Astrocyte (in vitro differentiated cells and primary cell): ENCODE measurements at regions not wholly inside any gene's neighbourhood (a gene's known extent, or its start where the extent isn't known, plus 50 kb on each side); places are given as distances from the start of the nearest gene placed in this dataset.
"Not testable (repeated sequence)": the region's sequence is repeated elsewhere in the genome, so short reads cannot be mapped to it uniquely, and the experiment has no call there.

Source experiments
- DNase-seq: peaks from one replicate; pipeline ENCODE4 v3.0.0-alpha.2; 2010; ENCODE audit warnings: low read depth
- FAIRE-seq: peaks from 2 replicates; lab custom pipeline; 2011; peaks lifted over from hg19 to GRCh38; lab: Jason Lieb, UNC
- H2AFZ ChIP-seq: 2 replicates; pipeline ENCODE4 v1.6.0; 2012; ENCODE audit warnings: low read depth, low read length, inconsistent platforms
- H3K27ac ChIP-seq: 2 replicates; pipeline ENCODE4 v1.5.1; 2011; ENCODE audit warnings: low read depth, low read length, inconsistent platforms
- H3K27me3 ChIP-seq: 2 replicates; pipeline ENCODE4 v1.6.0; 2011; ENCODE audit warnings: low read length, inconsistent platforms; ENCODE audit not compliant: insufficient read depth
- H3K36me3 ChIP-seq: 2 replicates; pipeline ENCODE4 v1.5.1; 2011; ENCODE audit warnings: low read length, inconsistent platforms; ENCODE audit not compliant: insufficient read depth
- H3K4me1 ChIP-seq: 2 replicates; pipeline ENCODE4 v1.5.1; 2011; ENCODE audit warnings: low read length, inconsistent platforms; ENCODE audit not compliant: insufficient read depth
- H3K4me2 ChIP-seq: 2 replicates; pipeline ENCODE4 v1.6.0; 2012; ENCODE audit warnings: low read length, inconsistent platforms
- H3K4me3 ChIP-seq: 2 replicates; pipeline ENCODE4 v1.5.1; 2011; ENCODE audit warnings: low read depth, mild to moderate bottlenecking, low read length, inconsistent platforms; ENCODE audit not compliant: insufficient read depth
- H3K79me2 ChIP-seq: 2 replicates; pipeline ENCODE4 v1.6.0; 2012; ENCODE audit warnings: mild to moderate bottlenecking, low read length, inconsistent platforms; ENCODE audit not compliant: insufficient read depth
- H3K9ac ChIP-seq: 2 replicates; pipeline ENCODE4 v1.6.0; 2012; ENCODE audit warnings: mild to moderate bottlenecking, low read length, inconsistent platforms
- H3K9me3 ChIP-seq: 2 replicates; pipeline ENCODE4 v1.5.1; 2012; ENCODE audit warnings: low read depth, mild to moderate bottlenecking, low read length, inconsistent platforms; ENCODE audit not compliant: insufficient read depth
- H4K20me1 ChIP-seq: 2 replicates; pipeline ENCODE4 v1.6.0; 2012; ENCODE audit warnings: low read length, inconsistent platforms; ENCODE audit not compliant: insufficient read depth
- H3K27ac Mint-ChIP-seq: one replicate; pipeline ENCODE4 v1.8.0; 2021; ENCODE audit warnings: mild to moderate bottlenecking, mixed read lengths; ENCODE audit not compliant: unreplicated experiment
- H3K27me3 Mint-ChIP-seq: one replicate; pipeline ENCODE4 v1.8.0; 2021; ENCODE audit warnings: low read depth, mixed read lengths; ENCODE audit not compliant: unreplicated experiment
- H3K36me3 Mint-ChIP-seq: one replicate; pipeline ENCODE4 v1.8.0; 2021; ENCODE audit warnings: low read depth, mixed read lengths; ENCODE audit not compliant: unreplicated experiment
- H3K4me1 Mint-ChIP-seq: one replicate; pipeline ENCODE4 v1.8.0; 2021; ENCODE audit warnings: low read depth, mixed read lengths; ENCODE audit not compliant: unreplicated experiment
- H3K4me3 Mint-ChIP-seq: one replicate; pipeline ENCODE4 v1.8.0; 2021; ENCODE audit warnings: mild to moderate bottlenecking, moderate library complexity, mixed read lengths; ENCODE audit not compliant: unreplicated experiment
- H3K9me3 Mint-ChIP-seq: one replicate; pipeline ENCODE4 v1.8.0; 2021; ENCODE audit warnings: mild to moderate bottlenecking, mixed read lengths; ENCODE audit not compliant: unreplicated experiment
- EZH2 ChIP-seq: IDR thresholded peaks from 2 replicates; pipeline ENCODE4 v1.6.1; 2012; ENCODE audit warnings: mild to moderate bottlenecking, low read length, inconsistent platforms; ENCODE audit not compliant: insufficient read depth
- TF ChIP-seq, protein P1 (sequence below): IDR thresholded peaks from 2 replicates; pipeline ENCODE4 v1.5.1; 2011; ENCODE audit warnings: low read depth, mild to moderate bottlenecking, inconsistent platforms, low read length, moderate library complexity; ENCODE audit not compliant: insufficient read depth

DNA sequence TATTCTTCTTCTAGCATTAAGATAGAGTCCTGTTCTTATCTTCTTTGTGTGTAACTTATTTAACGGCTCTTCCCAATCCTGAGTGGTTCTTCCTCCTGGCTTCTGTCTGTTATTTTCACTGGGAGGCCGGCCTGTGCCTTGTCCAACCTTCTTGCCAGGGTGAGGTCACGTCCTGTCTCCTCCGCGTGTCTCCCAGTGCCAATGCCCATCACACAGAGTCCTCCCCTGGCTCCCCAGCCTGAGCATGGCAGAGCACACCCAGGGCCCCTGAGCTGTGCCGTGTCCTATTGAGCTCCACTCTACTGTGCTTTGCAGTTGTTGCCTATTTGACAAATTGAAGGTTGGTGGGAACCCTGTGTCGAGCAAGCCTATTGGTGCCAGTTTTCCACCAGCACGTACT lies 487.3 kb downstream of the BRD1 start:
- H3K79me2 ChIP-seq, result no peaks in the 10 kb centered on the region
- H3K9me3 ChIP-seq, result no peaks in the 10 kb centered on the region
- H3K36me3 ChIP-seq, result no peaks in the 10 kb centered on the region
- Mint-ChIP-seq H3K27me3 (peaks cover 27% of the 10 kb centered on the region), H3K36me3 (no peaks in the 10 kb centered on the region), H3K27ac (no peak overlapping the region), H3K4me3 (no peak overlapping the region), H3K4me1 (no peaks in the 10 kb centered on the region), H3K9me3 (peaks cover 5% of the 10 kb centered on the region)
- DNase-seq (no peak), FAIRE-seq (no peak)
- H4K20me1 ChIP-seq, result no peaks in the 10 kb centered on the region
- TF ChIP-seq EZH2, result no peak
- TF ChIP-seq, protein P1, sequence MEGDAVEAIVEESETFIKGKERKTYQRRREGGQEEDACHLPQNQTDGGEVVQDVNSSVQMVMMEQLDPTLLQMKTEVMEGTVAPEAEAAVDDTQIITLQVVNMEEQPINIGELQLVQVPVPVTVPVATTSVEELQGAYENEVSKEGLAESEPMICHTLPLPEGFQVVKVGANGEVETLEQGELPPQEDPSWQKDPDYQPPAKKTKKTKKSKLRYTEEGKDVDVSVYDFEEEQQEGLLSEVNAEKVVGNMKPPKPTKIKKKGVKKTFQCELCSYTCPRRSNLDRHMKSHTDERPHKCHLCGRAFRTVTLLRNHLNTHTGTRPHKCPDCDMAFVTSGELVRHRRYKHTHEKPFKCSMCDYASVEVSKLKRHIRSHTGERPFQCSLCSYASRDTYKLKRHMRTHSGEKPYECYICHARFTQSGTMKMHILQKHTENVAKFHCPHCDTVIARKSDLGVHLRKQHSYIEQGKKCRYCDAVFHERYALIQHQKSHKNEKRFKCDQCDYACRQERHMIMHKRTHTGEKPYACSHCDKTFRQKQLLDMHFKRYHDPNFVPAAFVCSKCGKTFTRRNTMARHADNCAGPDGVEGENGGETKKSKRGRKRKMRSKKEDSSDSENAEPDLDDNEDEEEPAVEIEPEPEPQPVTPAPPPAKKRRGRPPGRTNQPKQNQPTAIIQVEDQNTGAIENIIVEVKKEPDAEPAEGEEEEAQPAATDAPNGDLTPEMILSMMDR, result no peak
- H3K27me3 ChIP-seq, result no peaks in the 10 kb centered on the region
- no peak overlapping the region for H3K4me3 ChIP-seq
- H3K4me1 ChIP-seq, result no peaks in the 10 kb centered on the region
- H3K27ac ChIP-seq, result no peak overlapping the region
- H3K9ac ChIP-seq, result no peak overlapping the region
- no peak overlapping the region for H2AFZ ChIP-seq
- no peak overlapping the region for H3K4me2 ChIP-seq

DNA sequence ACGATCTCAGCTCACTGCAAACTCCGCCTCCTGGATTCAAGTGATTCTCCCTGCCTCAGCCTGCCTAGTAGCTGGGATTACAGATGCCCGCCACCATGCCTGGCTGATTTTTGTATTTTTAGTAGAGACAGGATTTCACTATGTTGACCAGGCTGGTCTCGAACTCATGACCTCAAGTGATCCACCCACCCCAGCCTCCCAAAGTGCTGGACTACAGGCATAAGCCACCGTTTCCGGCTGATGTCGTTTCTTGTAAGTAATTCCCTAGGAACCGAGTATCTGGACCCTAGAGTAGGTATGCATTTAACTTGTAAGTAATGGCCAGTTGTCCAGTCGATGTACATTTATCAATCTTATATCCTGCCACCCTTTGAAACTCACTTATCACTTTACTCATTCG lies 491.2 kb downstream of the BRD1 start:
- not testable (repeated sequence) for H3K27ac Mint-ChIP-seq, H3K36me3 ChIP-seq, H3K79me2 ChIP-seq, DNase-seq, H3K4me3 ChIP-seq, H3K27ac ChIP-seq, H3K4me2 ChIP-seq, H3K9me3 ChIP-seq, H3K9me3 Mint-ChIP-seq, H3K4me1 ChIP-seq, H3K9ac ChIP-seq, H4K20me1 ChIP-seq, H3K27me3 ChIP-seq, H3K4me3 Mint-ChIP-seq, H3K4me1 Mint-ChIP-seq, H3K36me3 Mint-ChIP-seq, H2AFZ ChIP-seq, FAIRE-seq
- H3K27me3 Mint-ChIP-seq, result peaks cover 27% of the 10 kb centered on the region

DNA sequence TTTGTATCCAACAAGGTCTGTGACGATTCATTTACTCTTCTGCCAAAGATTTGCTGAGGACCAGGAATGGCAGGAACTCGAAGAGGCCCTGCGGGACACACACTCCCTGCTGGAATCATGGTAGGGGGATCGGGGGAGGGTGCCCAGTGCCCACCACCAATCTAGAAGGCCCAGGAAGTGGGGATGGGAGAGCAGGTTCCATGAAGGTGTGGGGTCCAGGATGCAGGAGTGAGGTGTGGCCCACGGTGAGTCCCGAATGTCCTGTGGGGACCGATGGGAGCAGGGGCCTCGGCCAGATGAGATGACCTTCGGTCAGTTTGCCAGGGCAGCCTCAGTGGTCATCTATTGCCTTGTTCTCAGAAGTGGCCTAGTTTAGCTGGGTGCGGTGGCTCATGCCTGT lies 492.7 kb downstream of the BRD1 start:
- no peaks in the 10 kb centered on the region for H3K9me3 Mint-ChIP-seq
- no peaks in the 10 kb centered on the region for H4K20me1 ChIP-seq
- H2AFZ ChIP-seq, result no peak overlapping the region
- H3K27ac Mint-ChIP-seq, result no peak overlapping the region
- no peak for FAIRE-seq
- DNase-seq, result no peak
- no peaks in the 10 kb centered on the region for H3K4me1 Mint-ChIP-seq
- no peak for TF ChIP-seq EZH2
- TF ChIP-seq, protein P1, result no peak
- no peaks in the 10 kb centered on the region for H3K36me3 ChIP-seq
- H3K4me3 ChIP-seq, result no peak overlapping the region
- H3K27me3 ChIP-seq, result no peaks in the 10 kb centered on the region
- H3K4me3 Mint-ChIP-seq, result no peak overlapping the region
- peaks cover 16% of the 10 kb centered on the region for H3K27me3 Mint-ChIP-seq
- H3K4me2 ChIP-seq, result no peak overlapping the region
- H3K9me3 ChIP-seq, result peaks cover 5% of the 10 kb centered on the region
- H3K36me3 Mint-ChIP-seq, result no peaks in the 10 kb centered on the region
- H3K4me1 ChIP-seq, result no peaks in the 10 kb centered on the region
- H3K9ac ChIP-seq, result no peak overlapping the region
- no peaks in the 10 kb centered on the region for H3K79me2 ChIP-seq
- no peak overlapping the region for H3K27ac ChIP-seq
